Pancreas (tissue), 10 donors: ENCODE measurements at regions not wholly inside any gene's neighbourhood (a gene's known extent, or its start where the extent isn't known, plus 50 kb on each side); places are given as distances from the start of the nearest gene placed in this dataset.
"Not testable (repeated sequence)": the region's sequence is repeated elsewhere in the genome, so short reads cannot be mapped to it uniquely, and the experiment has no call there.

Experiments
- ATAC-seq, 4 donors: fragments of 200-7000 bp; cut with Tn5 transposase; one replicate each; pipeline versions ENCODE4 v1.8.0 to v1.9.1; 2020; ENCODE audit warnings: mild to moderate bottlenecking in 4 of 4, moderate library complexity in 4 of 4
- DNase-seq, 6 donors: peaks; one replicate each; pipeline ENCODE4 v3.0.0-alpha.2; 2020
- FAIRE-seq: peaks from 2 replicates; lab custom pipeline; 2012; peaks lifted over from hg19 to GRCh38; lab: Jason Lieb, UNC
- H3K27ac ChIP-seq, 4 donors: fragments of 200-600 bp; sonication (generic); 1 replicate in 3 of 4; 2 replicates in 1 of 4; pipeline versions ENCODE4 v1.5.0 to v1.8.0; 2020
- H3K27me3 ChIP-seq, 4 donors: fragments of 200-600 bp; one replicate each; pipeline ENCODE4 v1.8.0; 2021
- H3K36me3 ChIP-seq, 3 donors: fragments of 200-600 bp; sonication (generic) in 1 of 3; one replicate each; pipeline versions ENCODE4 v1.5.0 to v1.8.0; 2020 to 2021
- H3K4me1 ChIP-seq, 3 donors: fragments of 200-600 bp; one replicate each; pipeline ENCODE4 v1.8.0; 2021
- H3K4me3 ChIP-seq, 4 donors: fragments of 200-600 bp; sonication (generic) in 2 of 4; one replicate each; pipeline versions ENCODE4 v1.5.0 to v1.8.0; 2020 to 2021
- H3K9me3 ChIP-seq, 4 donors: fragments of 200-600 bp; one replicate each; pipeline ENCODE4 v1.8.0; 2021
- WGBS, 2 donors: extraction: QIAGEN DNeasy Blood & Tissue Kit; methylation state at CpG; one replicate each; pipeline ENCODE4 v1.1.7; 2013; 5-methylcytosine and 5-hydroxymethylcytosine counted together
- intact Hi-C, 3 donors: fragments of 100-400 bp; cut with DNase I; formaldehyde crosslinking; loops; one replicate each; pipeline versions ENCODE4 v1.11.1 to v1.14.2; 2022
- donor health status: healthy with polysubstance abuse.
- donor health status: DM: no; HTN: no; CAD: no; lungs with moderate emphysema.
- donor health status: DM: no; HTN: no; CAD: no.
- donor health status: control.
- donor health status: control.
- donor health status: Bipolar disorder and iron deficiency.
- donor health status: DM: yes; HTN: yes; CAD: no.
- donor health status: DM: no; HTN: no; CAD: no.
- donor health status: DM: no; HTN: no; CAD: no.
- donor health status: DM: yes; HTN: yes; CAD: no.

DNA sequence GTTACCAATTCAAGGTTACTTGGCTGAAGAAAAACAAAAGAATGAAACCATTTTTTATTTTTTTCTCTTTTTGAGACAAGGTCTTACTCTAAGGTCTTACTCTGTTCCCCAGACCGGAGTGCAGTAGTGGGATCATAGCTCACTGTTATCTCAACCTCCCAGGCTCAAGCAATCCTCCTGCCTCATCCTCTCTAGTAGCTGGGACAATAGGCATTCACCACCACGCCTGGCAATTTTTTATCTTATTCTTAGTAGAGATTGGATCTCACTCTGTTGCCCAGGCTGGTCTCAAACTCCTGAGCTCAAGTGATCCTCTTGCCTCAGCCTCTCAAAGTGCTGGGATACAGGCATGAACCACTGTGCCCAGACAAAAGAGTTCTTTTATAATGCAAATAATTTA is 3732.0 kb upstream of the OR11H1 start:
- H3K9me3 ChIP-seq, FAIRE-seq, ATAC-seq, H3K4me3 ChIP-seq, H3K36me3 ChIP-seq, H3K27ac ChIP-seq, H3K4me1 ChIP-seq, H3K27me3 ChIP-seq, intact Hi-C loops, DNase-seq: not testable (repeated sequence)
- 24% methylated on average over 2 of the region's 2 CpGs; no CpG with 5 or more reads in 1 of the 2 donors for WGBS, 2 donors

DNA sequence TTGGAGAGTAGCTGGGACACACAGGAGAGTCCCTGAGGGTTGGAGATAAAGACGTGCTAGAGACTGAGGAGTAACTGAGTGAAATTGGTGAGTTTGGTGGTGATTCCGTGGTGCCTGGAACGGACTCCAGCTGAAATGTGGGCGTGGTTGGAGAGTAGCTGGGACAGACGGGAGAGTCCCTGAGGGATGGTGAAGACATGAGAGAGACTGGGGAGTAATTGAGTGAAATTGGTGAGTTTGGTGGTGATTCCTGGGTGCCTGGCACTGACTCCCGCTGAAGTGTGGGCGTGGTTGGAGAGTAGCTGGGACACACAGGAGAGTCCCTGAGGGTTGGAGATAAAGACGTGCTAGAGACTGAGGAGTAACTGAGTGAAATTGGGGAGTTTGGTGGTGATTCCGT is 3712.5 kb upstream of the OR11H1 start:
- H3K9me3 ChIP-seq, H3K4me3 ChIP-seq, intact Hi-C loops, H3K4me1 ChIP-seq, H3K27ac ChIP-seq, ATAC-seq, H3K36me3 ChIP-seq, FAIRE-seq, DNase-seq, H3K27me3 ChIP-seq: not testable (repeated sequence)
- WGBS, 2 donors, result 42 to 51% methylated on average over 5 to 9 of the region's 9 CpGs

DNA sequence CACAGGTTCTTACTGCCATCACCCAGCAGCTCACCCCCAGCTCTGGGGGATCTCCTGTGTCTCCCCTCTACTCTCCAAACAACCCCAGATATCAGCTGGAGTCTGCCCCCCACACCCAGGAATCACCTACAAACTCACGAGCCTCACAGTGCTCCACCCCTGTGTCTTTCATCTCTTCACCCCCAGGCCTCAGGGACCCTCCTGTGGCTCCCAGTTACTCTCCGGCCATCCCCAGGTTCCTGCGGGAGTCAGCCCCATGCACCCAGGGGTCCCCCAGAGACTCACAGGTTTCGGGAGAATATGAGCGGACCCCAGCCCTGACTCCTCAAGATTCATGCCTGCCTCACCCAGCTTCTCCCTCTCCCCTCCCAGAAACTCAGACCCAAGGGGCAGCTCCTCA is 3709.1 kb upstream of the OR11H1 start:
- H3K27ac ChIP-seq, H3K27me3 ChIP-seq, H3K4me3 ChIP-seq, H3K36me3 ChIP-seq, FAIRE-seq, H3K9me3 ChIP-seq, intact Hi-C loops, ATAC-seq, H3K4me1 ChIP-seq: not testable (repeated sequence)
- DNase-seq, result peak in 1 of 6 donors; percentile 2
- 50% methylated on average over 5 of the region's 5 CpGs; no CpG with 5 or more reads in 1 of the 2 donors for WGBS, 2 donors

DNA sequence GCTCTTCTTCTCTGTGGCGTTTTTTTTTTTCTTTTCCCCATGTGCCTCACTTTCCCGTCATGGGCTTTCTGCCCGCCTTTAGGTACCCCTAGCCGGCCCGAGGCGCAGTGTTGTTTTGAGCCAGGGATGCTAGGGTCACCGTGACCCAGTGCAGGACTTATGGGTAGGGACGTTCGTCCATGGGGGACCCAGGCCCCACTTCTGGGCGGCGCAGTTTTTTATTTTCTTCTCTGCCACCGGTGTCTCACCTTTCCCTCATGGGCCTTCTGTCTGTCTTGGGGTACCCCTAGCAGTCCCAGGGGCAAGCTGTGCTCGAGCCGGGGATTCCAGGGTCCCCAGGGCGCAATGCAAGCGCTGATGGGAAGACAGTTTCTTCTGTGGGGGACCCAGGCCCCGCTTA is 3705.7 kb upstream of the OR11H1 start:
- H3K36me3 ChIP-seq, ATAC-seq, H3K4me3 ChIP-seq, H3K27me3 ChIP-seq, H3K4me1 ChIP-seq, intact Hi-C loops, FAIRE-seq, H3K27ac ChIP-seq, H3K9me3 ChIP-seq: not testable (repeated sequence)
- WGBS, 2 donors, result 57% methylated on average over 15 of the region's 17 CpGs; no CpG with 5 or more reads in 1 of the 2 donors
- peak in 1 of 6 donors; percentile 20 for DNase-seq

DNA sequence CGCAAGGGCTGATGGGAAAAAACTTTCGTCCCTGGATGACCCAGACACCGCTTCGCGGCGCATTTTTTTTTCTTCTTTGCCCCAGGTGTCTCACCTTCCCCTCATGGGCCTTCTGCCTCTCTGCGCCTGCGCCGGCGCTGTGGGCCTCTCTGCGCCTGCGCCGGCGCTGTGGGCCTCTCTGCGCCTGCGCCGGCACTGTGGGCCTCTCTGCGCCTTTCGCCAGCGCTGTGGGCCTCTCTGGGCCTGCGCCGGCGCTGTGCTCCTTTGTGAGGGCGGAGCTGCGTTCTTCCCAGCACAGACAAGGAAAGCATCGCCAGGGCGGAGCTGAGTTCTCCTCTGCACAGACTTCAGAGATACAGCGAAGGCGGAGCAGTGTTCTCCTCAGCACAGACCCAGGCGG is 3703.0 kb upstream of the OR11H1 start:
- H3K4me3 ChIP-seq, H3K27me3 ChIP-seq, H3K4me1 ChIP-seq, H3K36me3 ChIP-seq, FAIRE-seq, ATAC-seq, H3K9me3 ChIP-seq, H3K27ac ChIP-seq, DNase-seq, intact Hi-C loops: not testable (repeated sequence)
- 65% methylated on average over 22 of the region's 30 CpGs; no CpG with 5 or more reads in 1 of the 2 donors for WGBS, 2 donors

DNA sequence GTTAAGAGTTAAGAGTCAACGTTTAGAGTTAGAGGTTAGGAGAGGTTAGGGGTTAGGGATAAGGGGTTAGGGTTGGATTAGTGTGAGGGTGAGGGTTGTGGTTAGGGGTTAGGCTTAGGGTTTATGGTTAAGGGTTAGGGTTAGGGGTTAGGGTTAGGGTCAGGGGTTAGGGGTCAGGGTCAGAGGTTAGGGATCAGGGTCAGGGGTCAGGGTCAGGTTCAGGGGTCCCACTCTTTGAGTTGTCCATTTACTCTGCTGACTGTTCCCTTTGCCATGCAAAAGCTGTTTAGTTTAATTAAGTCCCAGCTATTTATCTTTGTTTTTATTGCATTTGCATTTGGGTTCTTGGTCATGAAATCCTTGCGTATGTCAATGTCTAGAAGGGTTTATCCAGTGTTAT is 3702.0 kb upstream of the OR11H1 start:
- FAIRE-seq, intact Hi-C loops, ATAC-seq: not testable (repeated sequence)

DNA sequence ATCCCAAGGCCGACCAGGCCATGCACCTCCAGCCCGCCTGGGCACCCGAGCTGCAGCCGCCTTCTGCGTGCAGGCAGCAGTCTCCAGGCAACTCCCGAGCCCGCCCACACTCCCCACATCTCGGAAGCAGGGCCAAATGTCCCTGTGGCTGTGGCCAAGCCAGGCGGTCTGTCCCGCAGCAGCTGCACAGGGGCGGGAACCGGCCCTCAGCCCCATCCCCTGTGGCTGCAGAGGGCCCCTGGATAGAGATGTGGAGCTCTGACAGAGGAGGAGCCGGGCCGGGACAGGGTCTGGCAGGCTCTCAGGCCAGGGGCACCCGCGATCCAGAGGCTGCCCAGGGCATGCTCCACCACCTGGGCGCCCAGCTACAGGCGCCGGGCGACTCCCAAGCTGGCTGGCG is 3698.6 kb upstream of the OR11H1 start:
- FAIRE-seq, H3K4me3 ChIP-seq, ATAC-seq, H3K9me3 ChIP-seq, H3K4me1 ChIP-seq, H3K36me3 ChIP-seq, H3K27ac ChIP-seq, intact Hi-C loops, H3K27me3 ChIP-seq: not testable (repeated sequence)
- DNase-seq, result peak in 5 of 6 donors; percentile 1 to 87 (median 22)
- 42 to 55% methylated on average over 7 to 14 of the region's 21 CpGs for WGBS, 2 donors

More for the DNA sequence above, 3702.0 kb upstream of the OR11H1 start:
- H3K4me1 ChIP-seq, H3K27me3 ChIP-seq, H3K9me3 ChIP-seq, H3K4me3 ChIP-seq, H3K36me3 ChIP-seq, H3K27ac ChIP-seq, DNase-seq: not testable (repeated sequence)
- 3% methylated on average over 1 of the region's 2 CpGs; no CpG with 5 or more reads in 1 of the 2 donors for WGBS, 2 donors
